ENCODE measurements at regions not wholly inside any gene's neighbourhood (a gene's known extent, or its start where the extent isn't known, plus 50 kb on each side); places are given as distances from the start of the nearest gene placed in this dataset.

DNA sequence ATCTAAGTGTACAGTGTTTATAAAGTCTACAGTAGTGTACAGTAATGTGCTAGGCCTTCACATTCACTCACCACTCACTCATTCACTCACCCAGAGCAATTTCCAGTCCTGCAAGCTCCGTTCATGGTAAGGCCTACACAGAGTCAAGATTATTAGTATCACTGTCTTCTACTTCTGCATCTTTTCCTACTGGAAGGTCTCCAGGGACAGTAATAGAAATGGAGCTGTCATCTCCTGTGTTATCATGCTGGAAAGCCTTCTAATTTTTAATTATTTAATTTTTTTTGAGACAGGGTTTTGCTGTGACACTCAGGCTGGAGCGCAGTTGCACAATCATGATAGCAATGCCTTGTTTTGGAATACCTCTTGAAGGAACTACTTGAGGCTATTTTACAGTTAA is 207.0 kb downstream of the HTR7 start:
- TF ChIP-seq, protein P1, sequence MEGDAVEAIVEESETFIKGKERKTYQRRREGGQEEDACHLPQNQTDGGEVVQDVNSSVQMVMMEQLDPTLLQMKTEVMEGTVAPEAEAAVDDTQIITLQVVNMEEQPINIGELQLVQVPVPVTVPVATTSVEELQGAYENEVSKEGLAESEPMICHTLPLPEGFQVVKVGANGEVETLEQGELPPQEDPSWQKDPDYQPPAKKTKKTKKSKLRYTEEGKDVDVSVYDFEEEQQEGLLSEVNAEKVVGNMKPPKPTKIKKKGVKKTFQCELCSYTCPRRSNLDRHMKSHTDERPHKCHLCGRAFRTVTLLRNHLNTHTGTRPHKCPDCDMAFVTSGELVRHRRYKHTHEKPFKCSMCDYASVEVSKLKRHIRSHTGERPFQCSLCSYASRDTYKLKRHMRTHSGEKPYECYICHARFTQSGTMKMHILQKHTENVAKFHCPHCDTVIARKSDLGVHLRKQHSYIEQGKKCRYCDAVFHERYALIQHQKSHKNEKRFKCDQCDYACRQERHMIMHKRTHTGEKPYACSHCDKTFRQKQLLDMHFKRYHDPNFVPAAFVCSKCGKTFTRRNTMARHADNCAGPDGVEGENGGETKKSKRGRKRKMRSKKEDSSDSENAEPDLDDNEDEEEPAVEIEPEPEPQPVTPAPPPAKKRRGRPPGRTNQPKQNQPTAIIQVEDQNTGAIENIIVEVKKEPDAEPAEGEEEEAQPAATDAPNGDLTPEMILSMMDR (IDR thresholded peaks at IDR 0.05) = no peak
- TF ChIP-seq POLR2A (IDR thresholded peaks at IDR 0.05; ENCODE audit: low read depth) (no peak), POLR2AphosphoS5 (IDR thresholded peaks at IDR 0.05) (no peak)

All from esophagus muscularis mucosa (tissue), 3 donors.